ENCODE measurements at regions not wholly inside any gene's neighbourhood (a gene's known extent, or its start where the extent isn't known, plus 50 kb on each side); places are given as distances from the start of the nearest gene placed in this dataset.

DNA sequence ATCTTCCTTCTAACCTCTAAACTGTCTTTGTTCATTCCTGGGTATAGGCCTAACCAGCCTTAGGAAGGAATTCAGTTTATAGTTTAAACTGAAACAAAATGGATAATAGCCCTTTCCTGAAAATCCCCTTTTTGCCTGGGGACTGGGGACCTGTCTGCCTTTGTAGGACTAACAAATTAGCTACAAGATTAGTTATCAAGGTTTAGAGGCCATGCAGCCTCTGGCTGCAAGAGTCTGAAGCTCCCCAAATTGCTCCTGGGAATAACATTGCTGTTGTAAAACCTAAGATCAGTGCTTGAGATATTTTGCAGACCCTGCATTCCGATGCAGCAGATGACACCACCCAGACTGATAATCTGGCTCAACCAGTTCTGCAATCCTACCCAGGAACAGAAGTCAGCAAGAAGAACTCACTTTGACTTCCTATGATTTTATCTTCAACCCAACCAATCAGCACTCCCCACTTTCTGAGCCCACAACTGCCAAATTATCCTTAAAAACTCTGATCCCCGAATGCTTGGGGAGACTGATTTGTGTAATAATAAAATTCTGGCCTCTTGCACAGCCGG, 96.6 kb upstream of the ETV3 start:
- Histone ChIP-seq H3K27ac (ENCODE audit: low read depth, low read length, poor library complexity, severe bottlenecking) (no peak overlapping the region), H3K9me3 (ENCODE audit: low read depth, low read length, poor library complexity, severe bottlenecking) (no peaks in the 10 kb centered on the region), H3K4me1 (ENCODE audit: insufficient read depth, low read length, poor library complexity, severe bottlenecking) (no peaks in the 10 kb centered on the region), H3K36me3 (ENCODE audit: insufficient read depth, low read length, poor library complexity, severe bottlenecking) (no peaks in the 10 kb centered on the region), H3K4me3 (ENCODE audit: low read depth, low read length, poor library complexity, severe bottlenecking) (no peak overlapping the region), H3K27me3 (replicated peaks; ENCODE audit: insufficient read depth, low read depth, low read length, poor library complexity) (peaks cover 50% of the 10 kb centered on the region)
- CTCF ChIA-PET, result interaction anchor here (0.6 kb wide), 1 partner anchor 33 kb away, joined by 3 read pairs; no protein-coding TSS in a partner anchor
- POLR2A ChIA-PET (ENCODE audit: low non-redundant PET), result no interaction called here
- TF ChIP-seq EZH2 (IDR thresholded peaks at IDR 0.05; ENCODE audit: borderline replicate concordance, low read depth, low read length, poor library complexity, severe bottlenecking), result no peak
- TF ChIP-seq, protein P1, sequence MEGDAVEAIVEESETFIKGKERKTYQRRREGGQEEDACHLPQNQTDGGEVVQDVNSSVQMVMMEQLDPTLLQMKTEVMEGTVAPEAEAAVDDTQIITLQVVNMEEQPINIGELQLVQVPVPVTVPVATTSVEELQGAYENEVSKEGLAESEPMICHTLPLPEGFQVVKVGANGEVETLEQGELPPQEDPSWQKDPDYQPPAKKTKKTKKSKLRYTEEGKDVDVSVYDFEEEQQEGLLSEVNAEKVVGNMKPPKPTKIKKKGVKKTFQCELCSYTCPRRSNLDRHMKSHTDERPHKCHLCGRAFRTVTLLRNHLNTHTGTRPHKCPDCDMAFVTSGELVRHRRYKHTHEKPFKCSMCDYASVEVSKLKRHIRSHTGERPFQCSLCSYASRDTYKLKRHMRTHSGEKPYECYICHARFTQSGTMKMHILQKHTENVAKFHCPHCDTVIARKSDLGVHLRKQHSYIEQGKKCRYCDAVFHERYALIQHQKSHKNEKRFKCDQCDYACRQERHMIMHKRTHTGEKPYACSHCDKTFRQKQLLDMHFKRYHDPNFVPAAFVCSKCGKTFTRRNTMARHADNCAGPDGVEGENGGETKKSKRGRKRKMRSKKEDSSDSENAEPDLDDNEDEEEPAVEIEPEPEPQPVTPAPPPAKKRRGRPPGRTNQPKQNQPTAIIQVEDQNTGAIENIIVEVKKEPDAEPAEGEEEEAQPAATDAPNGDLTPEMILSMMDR (conservative IDR thresholded peaks at IDR 0.05; ENCODE audit: low read depth, low read length), result no peak
- BruUV-seq (replicated peaks), result no TSS peak
- intact Hi-C loops (cut with micrococcal nuclease; ENCODE audit: unreplicated experiment), result no loop called here
- DNase-seq (ENCODE audit: low spot score), result no peak

DNA sequence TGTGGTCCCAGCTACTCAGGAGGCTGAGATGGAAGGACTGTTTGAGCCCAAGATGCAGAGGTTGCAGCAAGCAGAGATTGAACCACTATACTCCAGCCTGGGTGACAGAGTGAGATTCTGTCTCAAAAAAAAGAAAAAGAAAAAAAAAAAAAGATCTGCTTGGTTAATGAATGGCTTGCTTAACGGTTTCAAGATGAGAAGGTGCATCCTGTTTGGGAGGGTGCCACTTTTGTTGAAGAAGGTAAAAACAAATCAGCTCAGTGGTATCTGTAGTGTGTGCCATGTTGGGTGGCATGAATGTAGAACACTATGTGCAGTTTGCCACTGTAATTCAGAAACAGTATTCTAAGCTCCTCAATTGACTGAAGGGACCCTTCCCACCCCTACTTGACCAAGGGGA, 94.9 kb upstream of the ETV3 start:
- H3K9me3 ChIP-seq (ENCODE audit: low read depth, low read length, poor library complexity, severe bottlenecking), result no peaks in the 10 kb centered on the region
- no peak for TF ChIP-seq EZH2 (IDR thresholded peaks at IDR 0.05; ENCODE audit: borderline replicate concordance, low read depth, low read length, poor library complexity, severe bottlenecking)
- TF ChIP-seq, protein P1 (conservative IDR thresholded peaks at IDR 0.05; ENCODE audit: low read depth, low read length), result no peak
- H3K4me3 ChIP-seq (ENCODE audit: low read depth, low read length, poor library complexity, severe bottlenecking), result no peak overlapping the region
- intact Hi-C loops (cut with micrococcal nuclease; ENCODE audit: unreplicated experiment), result no loop called here
- DNase-seq (ENCODE audit: low spot score), result no peak
- H3K36me3 ChIP-seq (ENCODE audit: insufficient read depth, low read length, poor library complexity, severe bottlenecking), result no peaks in the 10 kb centered on the region
- no peaks in the 10 kb centered on the region for H3K4me1 ChIP-seq (ENCODE audit: insufficient read depth, low read length, poor library complexity, severe bottlenecking)
- BruUV-seq (replicated peaks), result no TSS peak
- peaks cover 54% of the 10 kb centered on the region for H3K27me3 ChIP-seq (replicated peaks; ENCODE audit: insufficient read depth, low read depth, low read length, poor library complexity)
- ChIA-PET POLR2A (ENCODE audit: low non-redundant PET) (no interaction called here), CTCF (no interaction called here)
- no peak overlapping the region for H3K27ac ChIP-seq (ENCODE audit: low read depth, low read length, poor library complexity, severe bottlenecking)

- peaks cover 49% of the 10 kb centered on the region for H3K27me3 ChIP-seq (replicated peaks; ENCODE audit: insufficient read depth, low read depth, low read length, poor library complexity)
- POLR2A ChIA-PET (ENCODE audit: low non-redundant PET), result no interaction called here
- TF ChIP-seq, protein P1 (conservative IDR thresholded peaks at IDR 0.05; ENCODE audit: low read depth, low read length), result no peak
- no peak for TF ChIP-seq EZH2 (IDR thresholded peaks at IDR 0.05; ENCODE audit: borderline replicate concordance, low read depth, low read length, poor library complexity, severe bottlenecking)
- H3K27ac ChIP-seq (ENCODE audit: low read depth, low read length, poor library complexity, severe bottlenecking), result no peak overlapping the region
- H3K4me1 ChIP-seq (ENCODE audit: insufficient read depth, low read length, poor library complexity, severe bottlenecking), result no peaks in the 10 kb centered on the region
- CTCF ChIA-PET, result no interaction called here
- intact Hi-C loops (cut with micrococcal nuclease; ENCODE audit: unreplicated experiment), result no loop called here
- no peaks in the 10 kb centered on the region for H3K9me3 ChIP-seq (ENCODE audit: low read depth, low read length, poor library complexity, severe bottlenecking)
- no TSS peak for BruUV-seq (replicated peaks)
- no peak overlapping the region for H3K4me3 ChIP-seq (ENCODE audit: low read depth, low read length, poor library complexity, severe bottlenecking)
- no peak for DNase-seq (ENCODE audit: low spot score)
- H3K36me3 ChIP-seq (ENCODE audit: insufficient read depth, low read length, poor library complexity, severe bottlenecking), result no peaks in the 10 kb centered on the region
Measured at GRCh38 chr1:157231846-157232525, 93.8 kb upstream of the ETV3 start.
